HUDEP-2 (cell line): ENCODE measurements at regions not wholly inside any gene's neighbourhood (a gene's known extent, or its start where the extent isn't known, plus 50 kb on each side); places are given as distances from the start of the nearest gene placed in this dataset.

Source experiments
- DNase-seq, 76 experiments: peaks; one replicate each; lab custom pipeline; 2025; ENCODE audit not compliant: unreplicated experiment in 76 of 76; lab: John Stamatoyannopoulos, UW

DNA sequence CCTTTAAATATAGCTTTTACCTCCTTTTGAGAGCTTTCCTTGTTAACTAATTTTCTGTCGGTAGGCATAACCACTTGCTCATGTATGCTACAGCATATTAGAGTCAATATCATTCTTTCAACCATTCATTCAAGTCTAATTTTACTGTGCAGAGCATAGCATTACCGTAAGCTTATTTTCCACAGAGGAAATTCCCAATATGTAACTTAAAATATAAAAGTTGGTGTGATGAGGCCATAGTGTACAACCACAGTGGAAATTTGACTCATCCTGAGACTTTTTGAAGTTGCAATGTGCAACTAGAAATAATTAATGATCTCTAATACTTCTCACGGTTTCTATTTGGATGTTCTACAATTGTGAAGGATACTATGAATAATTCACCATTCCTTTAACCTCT lies 80.6 kb upstream of the KLF6 start:
- no peak for DNase-seq

- DNase-seq, result no peak
These were observed 76.8 kb upstream of the KLF6 start for GRCh38 chr10:3861795-3862194.

DNA sequence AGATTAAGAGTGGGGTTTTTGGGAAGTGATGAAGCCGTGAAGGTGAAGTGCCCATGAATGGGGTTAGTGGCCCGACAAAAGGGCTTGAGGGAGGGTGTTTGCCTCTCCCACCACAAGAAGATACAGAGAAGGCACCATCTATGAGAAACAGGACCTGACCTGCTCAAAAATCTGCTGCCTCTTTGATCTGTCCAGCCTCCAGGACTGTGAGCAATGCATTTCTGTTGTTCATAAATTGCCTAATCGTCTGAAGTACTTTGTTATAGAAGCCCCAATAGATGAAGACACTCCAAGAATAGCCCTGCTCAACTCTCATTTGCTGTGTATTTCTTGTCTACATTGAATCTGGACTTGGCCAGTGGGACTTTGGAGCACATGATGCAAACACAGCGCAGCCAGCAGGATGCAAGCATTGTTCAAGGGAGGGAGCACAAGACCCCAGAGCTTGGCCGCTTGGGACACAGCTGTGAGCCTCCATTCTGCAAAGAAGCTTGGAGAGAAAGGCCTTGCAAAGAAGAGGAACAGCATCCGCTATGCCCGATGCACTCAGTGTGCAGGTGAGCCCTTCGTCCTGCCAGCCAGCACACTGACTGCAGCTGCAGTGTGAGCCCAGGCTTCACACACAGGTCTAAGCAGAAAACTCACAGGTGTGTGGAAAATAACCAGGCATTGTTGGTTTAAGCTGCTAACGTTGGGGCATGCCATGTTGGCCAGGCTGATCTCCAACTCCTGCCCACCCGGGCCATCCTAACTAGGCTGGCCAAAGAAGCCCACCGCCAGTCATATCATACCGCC lies 73.2 kb upstream of the KLF6 start:
- DNase-seq, result no peak

- no peak for DNase-seq
These were observed 72.3 kb upstream of the KLF6 start for GRCh38 chr10:3857318-3857717.

- DNase-seq, result no peak
These were observed 71.6 kb upstream of the KLF6 start for GRCh38 chr10:3856593-3856992.

- no peak for DNase-seq
These were observed 68.7 kb upstream of the KLF6 start for GRCh38 chr10:3853547-3854303.

DNA sequence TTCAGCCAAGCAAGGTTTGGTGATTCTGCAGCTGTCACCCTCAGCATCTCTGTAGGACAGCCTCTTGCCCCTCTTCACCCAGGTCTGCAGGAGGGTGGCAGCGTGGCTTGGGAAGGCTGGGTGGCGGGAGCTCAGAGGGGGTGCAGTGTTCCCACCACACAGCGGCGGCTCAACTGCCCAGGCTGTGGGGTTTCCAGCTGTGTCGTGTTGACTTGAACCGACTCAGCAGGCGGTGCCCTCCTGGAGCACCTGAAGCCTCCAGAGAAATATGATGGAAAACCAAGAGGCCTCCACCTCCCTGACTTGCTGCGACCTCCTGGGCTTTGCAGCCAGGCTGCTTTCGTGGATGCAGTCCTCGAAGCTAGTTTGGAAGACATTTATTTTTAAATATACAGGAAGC lies 68.0 kb upstream of the KLF6 start:
- no peak for DNase-seq

GRCh38 chr10:3852147-3852904 lies 67.3 kb upstream of the KLF6 start:
- DNase-seq, result peak in 51 of 76 experiments; percentile 8 to 73 (median 45)

GRCh38 chr10:3850999-3851937 lies 66.3 kb upstream of the KLF6 start:
- DNase-seq, result no peak

GRCh38 chr10:3848775-3849635 lies 64.0 kb upstream of the KLF6 start:
- no peak for DNase-seq

DNA sequence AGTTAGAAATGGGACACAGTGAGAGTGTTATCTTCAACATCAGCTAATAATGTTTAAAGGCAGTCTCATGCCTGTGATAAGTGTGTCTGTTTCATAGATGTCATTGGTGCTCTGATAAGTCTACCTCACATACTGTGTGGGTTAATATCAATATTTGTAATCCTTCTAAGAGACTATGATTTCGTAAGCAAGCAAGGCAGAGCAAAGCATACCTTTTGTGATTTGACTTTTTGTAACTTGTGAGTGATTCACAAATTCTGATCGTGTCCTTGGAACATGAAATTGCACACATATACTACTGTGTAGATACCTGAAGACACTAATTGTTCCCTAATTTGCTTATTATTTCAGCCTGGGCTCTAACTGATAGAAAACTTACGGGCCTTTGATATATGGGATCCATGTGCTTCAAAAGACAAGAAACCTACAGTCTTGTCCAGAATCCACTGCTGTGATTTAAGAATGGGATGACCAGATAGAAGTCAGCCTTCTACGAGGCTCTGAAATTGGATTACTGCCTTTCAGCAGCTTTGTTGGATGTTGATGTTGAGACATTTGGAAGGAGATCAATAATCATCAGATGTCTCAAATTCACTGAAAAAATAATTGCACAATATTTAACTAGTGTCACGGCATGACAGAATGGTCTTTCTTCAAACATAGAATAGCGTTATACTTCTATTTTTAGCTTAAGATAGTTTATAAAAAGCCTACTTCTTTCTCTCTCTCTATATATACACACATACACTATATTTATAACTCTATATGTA lies 63.2 kb upstream of the KLF6 start:
- DNase-seq, result no peak

- no peak for DNase-seq
These were observed 61.7 kb upstream of the KLF6 start for GRCh38 chr10:3846736-3847135.

DNA sequence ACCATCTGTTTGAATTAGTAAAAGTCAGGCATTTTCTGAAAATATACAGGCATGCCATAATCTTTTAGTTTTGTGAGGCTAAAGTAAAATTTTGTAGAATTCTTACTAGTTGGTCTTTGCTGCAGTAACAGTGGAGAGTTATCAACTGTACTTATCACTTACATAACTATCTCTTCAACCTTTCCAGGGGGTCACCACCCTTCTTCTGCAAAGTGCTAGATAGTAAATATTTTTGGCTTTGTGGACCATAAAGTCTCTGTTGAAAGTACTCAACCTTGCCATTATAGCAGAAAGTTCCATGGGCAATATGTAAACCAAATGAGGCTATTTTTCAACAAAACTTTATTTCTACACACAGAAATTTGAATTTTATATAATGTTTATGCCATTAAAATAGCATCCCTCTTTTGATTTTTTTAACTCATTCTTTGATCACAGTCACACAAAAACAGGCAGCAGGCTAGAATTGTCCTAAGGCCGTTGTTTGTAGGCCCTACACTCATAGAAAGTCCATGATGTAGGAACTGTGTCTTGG lies 59.5 kb upstream of the KLF6 start:
- DNase-seq, result peak in 22 of 76 experiments; percentile 6 to 74 (median 34)

DNA sequence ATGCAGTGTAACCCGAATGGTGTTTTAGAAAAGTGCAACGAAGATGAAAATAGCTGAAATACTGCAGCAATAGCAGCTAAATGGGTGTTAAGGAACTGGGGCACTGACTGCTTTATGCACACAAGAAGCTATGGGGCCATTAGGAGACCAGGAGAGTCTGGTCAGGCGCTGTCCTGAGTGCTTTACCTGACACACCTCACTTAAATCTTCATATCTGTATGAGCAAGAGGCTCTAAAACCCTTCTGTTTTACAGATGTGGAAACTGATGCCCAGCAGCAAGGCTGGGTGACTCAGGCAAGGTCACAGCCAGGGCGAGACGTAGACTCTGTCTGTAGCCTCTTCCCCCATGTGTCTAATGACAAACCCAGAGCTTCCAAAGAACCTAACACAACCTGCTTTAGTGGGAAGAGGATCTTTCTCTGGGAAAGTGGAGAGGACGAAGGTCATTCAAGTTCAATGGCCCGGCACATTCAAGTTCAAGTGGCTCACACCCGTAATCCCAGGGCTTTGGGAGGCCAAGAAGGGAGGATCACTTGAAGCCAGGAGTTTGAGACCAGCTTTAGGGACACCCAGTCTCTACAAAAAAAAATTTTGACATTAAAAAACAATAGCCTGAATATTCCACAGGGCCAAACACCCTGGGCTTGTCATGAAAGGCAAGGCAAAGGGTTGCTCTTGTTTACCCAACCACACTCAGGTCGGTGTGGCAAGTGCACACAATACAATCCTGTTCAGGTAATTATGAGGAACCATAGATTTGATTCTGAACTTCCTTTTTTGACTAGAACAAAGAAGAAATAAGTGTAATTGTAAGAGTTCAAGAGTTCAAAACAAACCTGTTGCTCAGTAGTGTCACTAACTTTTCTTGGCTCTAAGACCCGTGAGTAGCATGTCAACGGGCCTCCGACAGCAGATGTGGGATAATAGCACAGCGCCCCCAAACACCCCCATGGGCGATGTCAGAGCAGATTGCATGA lies 53.7 kb upstream of the KLF6 start:
- peak in 3 of 76 experiments; percentile 16 to 44 (median 19) for DNase-seq

DNA sequence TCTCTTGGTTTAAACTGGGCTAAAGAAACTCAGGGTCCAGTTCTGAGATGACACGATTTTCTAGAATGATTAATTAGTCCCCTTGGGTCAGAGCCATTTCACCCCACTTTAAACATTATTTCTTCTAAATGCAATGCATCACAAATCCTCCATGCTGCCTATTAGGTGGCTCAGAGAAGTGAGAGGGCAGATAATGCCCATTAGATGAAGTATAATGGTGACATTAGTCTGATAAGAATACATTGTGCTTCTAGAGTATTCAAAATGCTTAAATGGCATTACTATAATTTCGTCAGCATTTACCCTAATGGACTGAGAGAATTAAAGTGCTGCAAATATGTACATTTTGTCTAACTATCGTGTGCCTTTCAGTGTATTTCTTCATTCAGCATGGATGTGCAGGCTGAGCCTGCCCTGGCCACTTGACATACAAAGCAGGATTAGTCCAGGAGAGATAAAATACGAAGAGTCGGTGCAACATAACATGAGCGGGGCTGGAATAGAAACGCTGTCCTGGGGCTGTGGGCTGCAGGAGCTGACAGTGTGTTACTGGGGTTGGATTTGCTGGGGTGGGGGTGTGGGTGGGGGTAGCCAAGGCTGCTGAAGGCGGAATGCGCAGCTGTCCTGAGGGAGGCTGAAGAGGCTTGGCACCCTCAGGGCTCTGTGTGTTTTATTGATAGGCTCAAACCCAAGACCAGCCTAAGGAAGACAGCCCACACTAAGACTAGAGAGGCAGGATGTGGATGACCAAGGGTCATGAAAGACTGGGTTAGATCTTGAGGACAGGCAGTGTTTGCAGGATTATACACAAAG lies 52.8 kb upstream of the KLF6 start:
- DNase-seq, result peak in 11 of 76 experiments; percentile 8 to 41 (median 22)

DNA sequence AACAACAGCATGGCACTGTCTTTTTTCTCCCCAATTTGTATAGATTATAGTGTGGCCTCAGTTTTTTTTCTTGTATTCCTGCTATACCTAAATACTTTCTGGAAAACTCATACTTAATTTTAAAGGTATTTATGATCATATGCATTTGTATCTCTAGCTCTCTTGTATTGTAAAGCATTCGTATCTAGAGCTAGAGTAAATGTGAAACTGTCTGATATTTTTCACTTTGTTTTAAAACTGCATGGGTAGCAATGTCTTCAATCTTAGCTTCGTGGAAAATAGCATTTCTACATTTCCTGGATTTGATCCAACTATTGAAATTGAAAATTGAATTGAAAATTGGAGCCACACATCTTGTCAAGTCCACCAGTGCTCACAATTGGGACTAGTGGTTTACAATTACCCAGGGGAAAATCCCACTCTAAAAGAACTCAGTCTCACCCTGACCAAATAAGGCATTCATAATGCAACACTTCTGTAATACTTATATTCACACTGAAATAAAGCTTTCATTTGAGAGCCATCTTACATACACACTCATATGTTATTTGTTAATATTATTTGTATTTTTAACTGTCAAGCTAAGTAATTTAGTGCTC lies 51.3 kb upstream of the KLF6 start:
- DNase-seq, result no peak
